GM21825 (cell line): ENCODE measurements at regions not wholly inside any gene's neighbourhood (a gene's known extent, or its start where the extent isn't known, plus 50 kb on each side); places are given as distances from the start of the nearest gene placed in this dataset.
"Not testable (repeated sequence)": the region's sequence is repeated elsewhere in the genome, so short reads cannot be mapped to it uniquely, and the experiment has no call there.

Experiments used
- ATAC-seq: cut with Tn5 transposase; IDR thresholded peaks from one replicate; pipeline ENCODE4 v1.9.1; 2021; ENCODE audit warnings: mild to moderate bottlenecking, moderate library complexity; ENCODE audit not compliant: unreplicated experiment

- no peak for ATAC-seq
Observed at GRCh38 chr4:81690871-81691270, 219.2 kb upstream of the RASGEF1B start.

- ATAC-seq = no peak
Observed at GRCh38 chr4:81688085-81688484, 216.4 kb upstream of the RASGEF1B start.

GRCh38 chr4:81687471-81687870 is 215.8 kb upstream of the RASGEF1B start:
- no peak for ATAC-seq

GRCh38 chr4:81685104-81685503 is 213.4 kb upstream of the RASGEF1B start:
- ATAC-seq = no peak

- ATAC-seq = no peak
Observed at GRCh38 chr4:81684352-81684751, 212.6 kb upstream of the RASGEF1B start.

GRCh38 chr4:81682492-81682891 is 210.8 kb upstream of the RASGEF1B start:
- ATAC-seq = no peak

- ATAC-seq = no peak
Observed at GRCh38 chr4:81679315-81679714, 207.6 kb upstream of the RASGEF1B start.

- no peak for ATAC-seq
Observed at GRCh38 chr4:81678801-81679200, 207.1 kb upstream of the RASGEF1B start.

GRCh38 chr4:81676537-81676936 is 204.8 kb upstream of the RASGEF1B start:
- no peak for ATAC-seq

- ATAC-seq = no peak
Observed at GRCh38 chr4:81675791-81676393, 204.2 kb upstream of the RASGEF1B start.

- no peak for ATAC-seq
Observed at GRCh38 chr4:81673961-81674360, 202.3 kb upstream of the RASGEF1B start.

GRCh38 chr4:81668328-81668727 is 196.6 kb upstream of the RASGEF1B start:
- ATAC-seq = not testable (repeated sequence)

GRCh38 chr4:81667539-81667938 is 195.8 kb upstream of the RASGEF1B start:
- ATAC-seq = no peak

- no peak for ATAC-seq
Observed at GRCh38 chr4:81666491-81666890, 194.8 kb upstream of the RASGEF1B start.

GRCh38 chr4:81665649-81666048 is 193.9 kb upstream of the RASGEF1B start:
- no peak for ATAC-seq

- no peak for ATAC-seq
Observed at GRCh38 chr4:81665045-81665444, 193.3 kb upstream of the RASGEF1B start.

GRCh38 chr4:81664079-81664478 is 192.4 kb upstream of the RASGEF1B start:
- ATAC-seq = no peak

- ATAC-seq = no peak
Observed at GRCh38 chr4:81663368-81663767, 191.7 kb upstream of the RASGEF1B start.

- no peak for ATAC-seq
Observed at GRCh38 chr4:81659051-81659450, 187.3 kb upstream of the RASGEF1B start.

GRCh38 chr4:81652069-81652478 is 180.4 kb upstream of the RASGEF1B start:
- ATAC-seq = no peak

- no peak for ATAC-seq
Observed at GRCh38 chr4:81651243-81651899, 179.7 kb upstream of the RASGEF1B start.

GRCh38 chr4:81650606-81651242 is 179.0 kb upstream of the RASGEF1B start:
- no peak for ATAC-seq
